Panc1 (cell line): ENCODE measurements at regions not wholly inside any gene's neighbourhood (a gene's known extent, or its start where the extent isn't known, plus 50 kb on each side); places are given as distances from the start of the nearest gene placed in this dataset.

Source experiments
- ATAC-seq: fragments of 200-7000 bp; cut with Tn5 transposase; 2 replicates; pipeline ENCODE4 v1.9.1; 2020; ENCODE audit warnings: mild to moderate bottlenecking, moderate library complexity
- BruUV-seq: library from RNA; stranded (reverse); fragments of 400-500 nt; replicated peaks from 2 replicates; lab custom pipeline; 2021; lab: Mats Ljungman, UMichigan
- CTCF ChIA-PET: fragments of 300-600 bp; sonication (Branson Sonifier 250); formaldehyde crosslinking; loops from one replicate; lab custom pipeline; 2022; ENCODE audit warnings: antibody characterized with exemption; lab: Charles Lee
- POLR2A ChIA-PET: fragments of 300-600 bp; sonication (Branson Sonifier 250); formaldehyde crosslinking; loops from one replicate; lab custom pipeline; 2022; ENCODE audit warnings: antibody characterized with exemption; lab: Charles Lee
- DNase-seq: peaks from one replicate; pipeline ENCODE4 v3.0.0-alpha.2; 2010; ENCODE audit warnings: low read depth, low spot score
- H3K27ac ChIP-seq: 2 replicates; pipeline ENCODE4 v1.5.1; 2011; ENCODE audit warnings: mild to moderate bottlenecking, low read length, inconsistent platforms
- H3K27me3 ChIP-seq: fragments of 200-500 bp; sonication (Bioruptor generic); 2 replicates; pipeline ENCODE4 v1.6.0; 2014; ENCODE audit warnings: low read length, inconsistent platforms; ENCODE audit not compliant: control insufficient read depth, insufficient read depth
- H3K36me3 ChIP-seq: fragments of 200-500 bp; sonication (Bioruptor generic); 2 replicates; pipeline ENCODE4 v1.5.1; 2014; ENCODE audit warnings: inconsistent platforms, mild to moderate bottlenecking, low read length, moderate library complexity; ENCODE audit not compliant: control insufficient read depth, insufficient read depth
- H3K4me1 ChIP-seq: 2 replicates; pipeline ENCODE4 v1.5.1; 2011; ENCODE audit warnings: inconsistent platforms, mild to moderate bottlenecking, low read length, moderate library complexity; ENCODE audit not compliant: control insufficient read depth, insufficient read depth
- H3K4me3 ChIP-seq, 2 experiments: 2 replicates each; pipeline ENCODE4 v1.5.1; 2011 to 2012; ENCODE audit warnings: low read depth in 2 of 2, low read length in 2 of 2, mild to moderate bottlenecking in 2 of 2, inconsistent platforms in 1 of 2, moderate library complexity in 1 of 2
- H3K9me3 ChIP-seq: fragments of 200-500 bp; sonication (Bioruptor generic); 2 replicates; pipeline ENCODE4 v1.5.1; 2014; ENCODE audit warnings: low read depth, mild to moderate bottlenecking, inconsistent platforms, low read length, moderate library complexity; ENCODE audit not compliant: control insufficient read depth, insufficient read depth
- POLR2AphosphoS5 ChIP-seq: IDR thresholded peaks from 2 replicates; pipeline ENCODE4 v1.6.1; 2012; ENCODE audit warnings: mild to moderate bottlenecking, low read depth, low read length, moderate library complexity
- SIN3A ChIP-seq: IDR thresholded peaks from 2 replicates; pipeline ENCODE4 v1.6.1; 2012; ENCODE audit warnings: low read depth, mild to moderate bottlenecking, low read length, moderate library complexity, borderline replicate concordance; ENCODE audit not compliant: insufficient read depth
- TCF7L2 ChIP-seq: IDR thresholded peaks from 2 replicates; pipeline ENCODE4 v1.6.1; 2011; ENCODE audit warnings: mild to moderate bottlenecking, low read depth, low read length, inconsistent platforms
- in situ Hi-C: cut with HindIII; loops from 2 replicates; pipeline ENCODE4 v1.10.0; 2016; ENCODE audit warnings: low sequenced_read_pairs, low pct_unique_long_range_greater_than_20kb
- intact Hi-C: fragments of 100-400 bp; cut with micrococcal nuclease; formaldehyde crosslinking; loops from one replicate; pipeline ENCODE4 v1.10.0; 2022; ENCODE audit not compliant: unreplicated experiment
- TF ChIP-seq, protein P1 (sequence below), 2 experiments: IDR thresholded peaks; 2 replicates each; pipeline ENCODE4 v1.6.1; 2011 to 2012; ENCODE audit warnings: low read depth in 2 of 2, control low read depth in 1 of 2, low read length in 1 of 2, mild to moderate bottlenecking in 1 of 2, moderate library complexity in 1 of 2; ENCODE audit not compliant: insufficient read depth in 1 of 2
- TF ChIP-seq, protein P2 (sequence below): fragments of 450-650 bp; IDR thresholded peaks from 2 replicates; pipeline ENCODE4 v1.5.1; 2017; ENCODE audit warnings: mild to moderate bottlenecking

DNA sequence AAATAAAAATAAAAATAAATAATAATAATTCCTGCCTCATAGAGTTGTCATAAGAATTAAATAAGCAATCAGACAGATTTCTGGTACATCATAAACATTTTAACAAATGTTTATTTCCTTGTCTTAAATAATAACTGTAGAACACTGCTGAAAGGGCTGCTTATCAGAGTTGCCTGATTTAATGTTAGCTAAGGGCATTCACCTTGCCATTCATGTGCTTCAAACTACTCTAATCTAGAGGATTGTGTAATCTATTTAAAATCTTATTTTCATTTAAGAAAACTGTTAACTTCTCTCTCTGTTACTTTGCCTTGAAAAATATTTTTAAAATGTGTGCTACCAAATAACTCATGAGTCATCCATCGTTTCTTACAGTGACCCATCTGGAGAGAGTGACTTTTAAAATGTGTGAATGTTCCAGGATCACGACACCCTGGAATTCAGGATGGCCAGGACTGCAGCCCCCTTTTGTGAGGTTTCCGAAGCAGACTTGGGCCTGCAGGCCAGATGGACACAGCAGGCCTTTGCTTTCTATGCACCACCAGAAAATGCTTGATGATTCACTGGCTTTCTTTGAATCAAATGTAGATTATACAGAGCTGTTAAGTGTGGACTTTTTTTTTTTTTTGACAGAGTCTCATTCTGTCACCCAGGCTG is 109.1 kb upstream of the TNS3 start:
- no peak for TF ChIP-seq POLR2AphosphoS5
- BruUV-seq = no TSS peak
- in situ Hi-C loops = no loop called here
- Histone ChIP-seq H3K27ac (peak overlapping the region; percentile 84), H3K4me3 (no peak overlapping the region), H3K27me3 (no peaks in the 10 kb centered on the region), H3K4me1 (peaks cover 25% of the 10 kb centered on the region), H3K36me3 (no peaks in the 10 kb centered on the region), H3K9me3 (no peaks in the 10 kb centered on the region)
- ATAC-seq (no peak), DNase-seq (no peak)
- intact Hi-C loops = no loop called here
- CTCF ChIA-PET = no interaction called here
- POLR2A ChIA-PET = no interaction called here

DNA sequence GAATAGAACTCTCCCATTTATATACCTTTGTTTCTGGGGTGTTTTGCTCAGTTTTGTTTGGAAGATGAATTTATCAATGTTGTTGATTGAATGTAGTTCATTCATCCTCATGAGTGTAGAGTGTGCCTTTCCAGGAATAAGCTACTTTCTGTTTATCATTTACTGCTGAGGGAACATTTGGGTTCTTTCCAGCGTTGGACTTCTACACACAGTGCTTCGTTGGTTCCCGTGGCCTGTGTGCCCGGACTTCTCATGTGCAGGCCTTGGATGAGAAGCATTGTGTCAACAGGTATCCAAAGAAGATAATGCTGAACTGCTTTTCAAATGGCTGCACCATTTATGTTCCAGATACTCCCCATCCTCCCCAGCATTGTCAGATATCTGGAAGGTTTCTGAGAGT is 107.6 kb upstream of the TNS3 start:
- Histone ChIP-seq H3K27me3 (no peaks in the 10 kb centered on the region), H3K27ac (peak overlapping the region; percentile 53), H3K36me3 (no peaks in the 10 kb centered on the region), H3K9me3 (no peaks in the 10 kb centered on the region), H3K4me1 (peaks cover 27% of the 10 kb centered on the region), H3K4me3 (no peak overlapping the region)
- DNase-seq (no peak), ATAC-seq (no peak)
- ChIA-PET POLR2A (no interaction called here), CTCF (interaction anchor here (0.5 kb wide), 1 partner anchor 86 kb away, joined by 3 read pairs; no protein-coding TSS in a partner anchor)
- no TSS peak for BruUV-seq
- intact Hi-C loops (no loop called here), in situ Hi-C loops (no loop called here)
- TF ChIP-seq, protein P1, sequence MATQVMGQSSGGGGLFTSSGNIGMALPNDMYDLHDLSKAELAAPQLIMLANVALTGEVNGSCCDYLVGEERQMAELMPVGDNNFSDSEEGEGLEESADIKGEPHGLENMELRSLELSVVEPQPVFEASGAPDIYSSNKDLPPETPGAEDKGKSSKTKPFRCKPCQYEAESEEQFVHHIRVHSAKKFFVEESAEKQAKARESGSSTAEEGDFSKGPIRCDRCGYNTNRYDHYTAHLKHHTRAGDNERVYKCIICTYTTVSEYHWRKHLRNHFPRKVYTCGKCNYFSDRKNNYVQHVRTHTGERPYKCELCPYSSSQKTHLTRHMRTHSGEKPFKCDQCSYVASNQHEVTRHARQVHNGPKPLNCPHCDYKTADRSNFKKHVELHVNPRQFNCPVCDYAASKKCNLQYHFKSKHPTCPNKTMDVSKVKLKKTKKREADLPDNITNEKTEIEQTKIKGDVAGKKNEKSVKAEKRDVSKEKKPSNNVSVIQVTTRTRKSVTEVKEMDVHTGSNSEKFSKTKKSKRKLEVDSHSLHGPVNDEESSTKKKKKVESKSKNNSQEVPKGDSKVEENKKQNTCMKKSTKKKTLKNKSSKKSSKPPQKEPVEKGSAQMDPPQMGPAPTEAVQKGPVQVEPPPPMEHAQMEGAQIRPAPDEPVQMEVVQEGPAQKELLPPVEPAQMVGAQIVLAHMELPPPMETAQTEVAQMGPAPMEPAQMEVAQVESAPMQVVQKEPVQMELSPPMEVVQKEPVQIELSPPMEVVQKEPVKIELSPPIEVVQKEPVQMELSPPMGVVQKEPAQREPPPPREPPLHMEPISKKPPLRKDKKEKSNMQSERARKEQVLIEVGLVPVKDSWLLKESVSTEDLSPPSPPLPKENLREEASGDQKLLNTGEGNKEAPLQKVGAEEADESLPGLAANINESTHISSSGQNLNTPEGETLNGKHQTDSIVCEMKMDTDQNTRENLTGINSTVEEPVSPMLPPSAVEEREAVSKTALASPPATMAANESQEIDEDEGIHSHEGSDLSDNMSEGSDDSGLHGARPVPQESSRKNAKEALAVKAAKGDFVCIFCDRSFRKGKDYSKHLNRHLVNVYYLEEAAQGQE (IDR thresholded peaks at IDR 0.05; ENCODE audit: insufficient read depth in 1 of 2, low read depth in 2 of 2, low read length in 1 of 2) = no peak
- TF ChIP-seq TCF7L2 = no peak
- TF ChIP-seq SIN3A = no peak
- no peak for TF ChIP-seq POLR2AphosphoS5
- TF ChIP-seq, protein P2, sequence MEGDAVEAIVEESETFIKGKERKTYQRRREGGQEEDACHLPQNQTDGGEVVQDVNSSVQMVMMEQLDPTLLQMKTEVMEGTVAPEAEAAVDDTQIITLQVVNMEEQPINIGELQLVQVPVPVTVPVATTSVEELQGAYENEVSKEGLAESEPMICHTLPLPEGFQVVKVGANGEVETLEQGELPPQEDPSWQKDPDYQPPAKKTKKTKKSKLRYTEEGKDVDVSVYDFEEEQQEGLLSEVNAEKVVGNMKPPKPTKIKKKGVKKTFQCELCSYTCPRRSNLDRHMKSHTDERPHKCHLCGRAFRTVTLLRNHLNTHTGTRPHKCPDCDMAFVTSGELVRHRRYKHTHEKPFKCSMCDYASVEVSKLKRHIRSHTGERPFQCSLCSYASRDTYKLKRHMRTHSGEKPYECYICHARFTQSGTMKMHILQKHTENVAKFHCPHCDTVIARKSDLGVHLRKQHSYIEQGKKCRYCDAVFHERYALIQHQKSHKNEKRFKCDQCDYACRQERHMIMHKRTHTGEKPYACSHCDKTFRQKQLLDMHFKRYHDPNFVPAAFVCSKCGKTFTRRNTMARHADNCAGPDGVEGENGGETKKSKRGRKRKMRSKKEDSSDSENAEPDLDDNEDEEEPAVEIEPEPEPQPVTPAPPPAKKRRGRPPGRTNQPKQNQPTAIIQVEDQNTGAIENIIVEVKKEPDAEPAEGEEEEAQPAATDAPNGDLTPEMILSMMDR = no peak
